PC-9 (cell line): ENCODE measurements at regions not wholly inside any gene's neighbourhood (a gene's known extent, or its start where the extent isn't known, plus 50 kb on each side); places are given as distances from the start of the nearest gene placed in this dataset.

Source experiments
- BruUV-seq: library from RNA; stranded (reverse); fragments of 400-500 nt; replicated peaks from 2 replicates; lab custom pipeline; 2021; lab: Mats Ljungman, UMichigan
- CTCF ChIA-PET: fragments of 300-600 bp; sonication (Branson Sonifier 250); formaldehyde crosslinking; loops from one replicate; lab custom pipeline; 2022; ENCODE audit warnings: antibody characterized with exemption; lab: Charles Lee
- POLR2A ChIA-PET: fragments of 300-600 bp; sonication (Branson Sonifier 250); formaldehyde crosslinking; loops from one replicate; lab custom pipeline; 2022; ENCODE audit warnings: antibody characterized with exemption; ENCODE audit not compliant: unreplicated experiment; lab: Charles Lee
- DNase-seq, 2 experiments: peaks; one replicate each; pipeline versions ENCODE4 v3.0.0 to v3.0.0-alpha.2; 2015 to 2022; ENCODE audit warnings: mixed read lengths in 1 of 2
- H2AFZ ChIP-seq: fragments of 200-600 bp; sonication (generic); 2 replicates; pipeline ENCODE4 v1.8.1; 2017; ENCODE audit warnings: antibody characterized with exemption
- H3F3A ChIP-seq: fragments of 200-600 bp; sonication (generic); 2 replicates; pipeline ENCODE4 v1.8.1; 2017; ENCODE audit warnings: antibody characterized with exemption, mild to moderate bottlenecking, low read depth; ENCODE audit not compliant: insufficient read depth
- H3K27ac ChIP-seq: fragments of 200-600 bp; sonication (generic); 2 replicates; pipeline ENCODE4 v1.6.1; 2016; ENCODE audit warnings: mixed run types
- H3K27me3 ChIP-seq: fragments of 200-600 bp; sonication (generic); 2 replicates; pipeline ENCODE4 v1.6.1; 2016; ENCODE audit warnings: low read depth, mixed run types; ENCODE audit not compliant: insufficient read depth
- H3K36me3 ChIP-seq: fragments of 200-600 bp; sonication (generic); 2 replicates; pipeline ENCODE4 v1.6.1; 2016; ENCODE audit warnings: low read depth, mixed run types
- H3K4me1 ChIP-seq: fragments of 200-600 bp; sonication (generic); replicated peaks from 2 replicates; pipeline ENCODE4 v1.6.1; 2016; ENCODE audit warnings: mixed run types; ENCODE audit not compliant: insufficient read depth
- H3K4me2 ChIP-seq: fragments of 200-600 bp; sonication (generic); 2 replicates; pipeline ENCODE4 v1.6.1; 2017; ENCODE audit warnings: mixed run types
- H3K4me3 ChIP-seq: fragments of 200-600 bp; sonication (generic); 2 replicates; pipeline ENCODE4 v1.6.1; 2016; ENCODE audit warnings: mixed run types
- H3K79me2 ChIP-seq: fragments of 200-600 bp; sonication (generic); 2 replicates; pipeline ENCODE4 v1.6.1; 2017; ENCODE audit warnings: low read depth, mixed run types
- H3K9me2 ChIP-seq: fragments of 200-600 bp; sonication (generic); 2 replicates; pipeline ENCODE4 v1.8.1; 2017; ENCODE audit warnings: mild to moderate bottlenecking; ENCODE audit not compliant: insufficient read depth
- H3K9me3 ChIP-seq: fragments of 200-600 bp; sonication (generic); 2 replicates; pipeline ENCODE4 v1.8.1; 2016; ENCODE audit warnings: low read depth; ENCODE audit not compliant: insufficient read depth
- H4K20me1 ChIP-seq: fragments of 200-600 bp; sonication (generic); 2 replicates; pipeline ENCODE4 v1.8.1; 2017; ENCODE audit not compliant: insufficient read depth
- EZH2 ChIP-seq: fragments of 200-600 bp; sonication (generic); IDR thresholded peaks from 2 replicates; pipeline ENCODE4 v1.8.0; 2017; ENCODE audit warnings: antibody characterized with exemption, low read depth
- intact Hi-C: fragments of 100-400 bp; cut with micrococcal nuclease; formaldehyde crosslinking; loops from one replicate; pipeline ENCODE4 v1.10.0; 2022; ENCODE audit not compliant: unreplicated experiment
- TF ChIP-seq, protein P1 (sequence below): fragments of 200-600 bp; sonication (generic); conservative IDR thresholded peaks from 2 replicates; pipeline ENCODE4 v1.6.1; 2017; ENCODE audit warnings: mixed run types, antibody characterized with exemption, mild to moderate bottlenecking, moderate library complexity

DNA sequence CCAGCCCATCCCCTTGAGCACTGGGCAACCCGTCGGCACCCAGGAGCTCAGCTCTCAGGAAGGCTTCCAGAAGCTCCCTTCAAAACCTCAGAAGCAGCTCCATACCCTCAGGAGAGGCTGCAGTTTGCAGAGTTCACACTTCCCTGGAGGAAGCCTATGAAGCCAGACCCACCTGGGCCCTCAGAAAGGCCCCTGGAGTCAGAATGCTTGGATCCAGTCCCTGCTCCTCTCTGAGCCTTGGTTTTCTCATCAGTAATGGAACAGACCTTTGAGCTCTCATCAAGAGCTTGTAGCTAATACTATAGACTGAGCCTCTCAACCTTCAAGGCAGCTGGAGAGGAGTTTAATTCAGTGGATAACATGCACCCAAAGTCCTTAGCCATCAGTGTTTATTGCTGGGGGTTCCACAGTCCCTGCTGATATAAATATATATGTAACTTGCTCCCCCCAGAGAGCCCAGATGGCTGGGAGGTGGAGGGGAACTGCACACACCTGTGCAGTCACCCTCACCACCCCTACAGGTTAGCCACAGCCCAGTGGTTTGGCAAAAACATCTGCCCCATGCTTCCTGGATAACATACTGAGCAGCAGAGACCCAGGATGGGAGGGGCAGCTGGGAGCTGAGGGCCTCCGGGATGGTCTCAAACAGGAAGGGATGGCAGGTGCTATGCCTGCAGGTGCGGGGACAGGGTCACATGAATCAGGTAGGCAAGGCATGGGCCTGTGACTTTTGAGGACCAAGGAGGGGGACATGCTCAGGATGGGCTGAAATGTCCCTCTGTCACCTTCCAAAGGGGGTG lies 120.1 kb downstream of the SNX5 start:
- peaks cover 27% of the 10 kb centered on the region; the same call in 1 of the 2 replicates for H3K4me1 ChIP-seq
- DNase-seq, result no peak
- BruUV-seq, result no TSS peak
- no peaks in the 10 kb centered on the region for H3K36me3 ChIP-seq
- no peaks in the 10 kb centered on the region for H3K79me2 ChIP-seq
- H3K9me3 ChIP-seq, result no peaks in the 10 kb centered on the region
- no peak overlapping the region for H2AFZ ChIP-seq
- no peaks in the 10 kb centered on the region for H3K27me3 ChIP-seq
- no peak overlapping the region for H3K27ac ChIP-seq
- TF ChIP-seq EZH2, result no peak
- TF ChIP-seq, protein P1, sequence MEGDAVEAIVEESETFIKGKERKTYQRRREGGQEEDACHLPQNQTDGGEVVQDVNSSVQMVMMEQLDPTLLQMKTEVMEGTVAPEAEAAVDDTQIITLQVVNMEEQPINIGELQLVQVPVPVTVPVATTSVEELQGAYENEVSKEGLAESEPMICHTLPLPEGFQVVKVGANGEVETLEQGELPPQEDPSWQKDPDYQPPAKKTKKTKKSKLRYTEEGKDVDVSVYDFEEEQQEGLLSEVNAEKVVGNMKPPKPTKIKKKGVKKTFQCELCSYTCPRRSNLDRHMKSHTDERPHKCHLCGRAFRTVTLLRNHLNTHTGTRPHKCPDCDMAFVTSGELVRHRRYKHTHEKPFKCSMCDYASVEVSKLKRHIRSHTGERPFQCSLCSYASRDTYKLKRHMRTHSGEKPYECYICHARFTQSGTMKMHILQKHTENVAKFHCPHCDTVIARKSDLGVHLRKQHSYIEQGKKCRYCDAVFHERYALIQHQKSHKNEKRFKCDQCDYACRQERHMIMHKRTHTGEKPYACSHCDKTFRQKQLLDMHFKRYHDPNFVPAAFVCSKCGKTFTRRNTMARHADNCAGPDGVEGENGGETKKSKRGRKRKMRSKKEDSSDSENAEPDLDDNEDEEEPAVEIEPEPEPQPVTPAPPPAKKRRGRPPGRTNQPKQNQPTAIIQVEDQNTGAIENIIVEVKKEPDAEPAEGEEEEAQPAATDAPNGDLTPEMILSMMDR, result no peak
- H3K4me3 ChIP-seq, result no peak overlapping the region
- H3K9me2 ChIP-seq, result 0 out of 2 replicates have a peak, but pooled peaks cover 3% of the 10 kb centered on the region
- no peaks in the 10 kb centered on the region for H4K20me1 ChIP-seq
- peaks cover 15% of the 10 kb centered on the region; the same call in 1 of the 2 replicates for H3F3A ChIP-seq
- CTCF ChIA-PET, result interaction anchor here (0.7 kb wide), 1 partner anchor 596 kb away, joined by 4 read pairs; no protein-coding TSS in a partner anchor
- POLR2A ChIA-PET, result interaction anchor here (0.6 kb wide), 1 partner anchor 38 kb away, joined by 3 read pairs; no protein-coding TSS in a partner anchor
- H3K4me2 ChIP-seq, result no peak overlapping the region
- intact Hi-C loops, result loop anchor here (10.0 kb wide), 1 partner anchor 294 kb away; no protein-coding TSS in a partner anchor

DNA sequence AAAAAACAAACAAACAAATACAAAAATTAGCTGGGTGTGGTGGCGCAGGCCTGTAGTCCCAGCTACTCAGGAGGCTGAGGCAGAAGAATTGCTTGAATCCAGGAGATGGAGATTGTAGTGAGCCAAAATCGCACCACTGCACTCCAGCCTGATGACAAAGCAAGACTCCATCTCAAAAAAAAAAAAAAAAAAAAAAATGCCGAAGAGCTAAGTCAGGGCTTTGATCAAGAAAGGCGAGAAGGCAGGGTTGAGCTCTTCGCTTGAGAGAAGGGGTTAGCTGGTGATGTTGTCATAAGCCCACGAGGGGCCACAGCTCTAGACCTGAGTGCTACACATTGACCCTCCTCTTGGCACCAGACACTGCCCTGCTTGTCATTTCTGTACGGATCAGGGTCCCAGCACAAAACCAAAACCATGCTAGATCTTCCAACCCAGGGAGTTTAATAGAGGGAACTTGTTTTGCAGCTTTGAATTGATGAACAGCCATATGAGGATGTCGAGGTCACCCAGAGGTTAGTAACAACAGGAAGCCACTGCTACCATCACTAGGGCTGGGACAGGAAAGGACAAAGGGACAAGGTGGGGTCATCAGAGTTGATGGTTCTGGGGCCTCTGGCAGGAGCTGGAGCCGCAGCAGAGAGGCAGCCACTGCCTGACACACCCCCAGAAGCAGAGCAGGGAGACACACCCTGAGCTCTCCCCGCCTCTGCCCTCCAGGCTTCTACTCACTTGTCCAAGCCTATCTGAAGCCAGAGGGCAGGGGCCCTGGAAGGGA lies 122.7 kb downstream of the SNX5 start:
- no peak overlapping the region for H3K4me3 ChIP-seq
- no peaks in the 10 kb centered on the region for H3K79me2 ChIP-seq
- intact Hi-C loops, result loop anchor here (10.0 kb wide), 1 partner anchor 291 kb away; no protein-coding TSS in a partner anchor
- 0 out of 2 replicates have a peak overlapping the region, but pooled peaks have one; percentile 17 for H3K4me2 ChIP-seq
- H3K9me3 ChIP-seq, result no peaks in the 10 kb centered on the region
- peak in 1 of 2 experiments; percentile 60 for DNase-seq
- TF ChIP-seq EZH2, result no peak
- TF ChIP-seq, protein P1, result no peak
- peaks cover 15% of the 10 kb centered on the region; the same call in 1 of the 2 replicates for H3F3A ChIP-seq
- no peaks in the 10 kb centered on the region for H3K36me3 ChIP-seq
- BruUV-seq, result no TSS peak
- no peak overlapping the region for H2AFZ ChIP-seq
- no peak overlapping the region for H3K27ac ChIP-seq
- ChIA-PET CTCF (no interaction called here), POLR2A (interaction anchor here (0.6 kb wide), 3 partner anchors 49 to 261 kb away, joined by 3 to 4 read pairs (median 4); no protein-coding TSS in a partner anchor)
- no peaks in the 10 kb centered on the region for H4K20me1 ChIP-seq
- no peaks in the 10 kb centered on the region for H3K27me3 ChIP-seq
- 0 out of 2 replicates have a peak, but pooled peaks cover 3% of the 10 kb centered on the region for H3K9me2 ChIP-seq
- H3K4me1 ChIP-seq, result peaks cover 27% of the 10 kb centered on the region; the same call in 1 of the 2 replicates
